HG02870 (cell line): ENCODE measurements at regions not wholly inside any gene's neighbourhood (a gene's known extent, or its start where the extent isn't known, plus 50 kb on each side); places are given as distances from the start of the nearest gene placed in this dataset.

ENCODE experiments used
- ATAC-seq: cut with Tn5 transposase; IDR thresholded peaks from one replicate; pipeline ENCODE4 v1.9.1; 2021; ENCODE audit warnings: mild to moderate bottlenecking, moderate library complexity; ENCODE audit not compliant: unreplicated experiment

GRCh38 chr21:22871692-22872091, 1873.5 kb downstream of the NCAM2 start:
- no peak for ATAC-seq

GRCh38 chr21:22880573-22880972, 1882.4 kb downstream of the NCAM2 start:
- no peak for ATAC-seq

- ATAC-seq, result no peak
These were observed 1882.9 kb downstream of the NCAM2 start for GRCh38 chr21:22881131-22881530.

- ATAC-seq, result no peak
These were observed 1886.9 kb downstream of the NCAM2 start for GRCh38 chr21:22885079-22885478.

GRCh38 chr21:22885614-22886013, 1887.4 kb downstream of the NCAM2 start:
- no peak for ATAC-seq

GRCh38 chr21:22889445-22889844, 1891.2 kb downstream of the NCAM2 start:
- ATAC-seq, result no peak

GRCh38 chr21:22890656-22891055, 1892.4 kb downstream of the NCAM2 start:
- ATAC-seq, result no peak

GRCh38 chr21:22892028-22892427, 1893.8 kb downstream of the NCAM2 start:
- no peak for ATAC-seq

- no peak for ATAC-seq
These were observed 1894.5 kb downstream of the NCAM2 start for GRCh38 chr21:22892740-22893139.

GRCh38 chr21:22898051-22898665, 1899.9 kb downstream of the NCAM2 start:
- ATAC-seq, result no peak

- no peak for ATAC-seq
These were observed 1902.3 kb downstream of the NCAM2 start for GRCh38 chr21:22900490-22900889.

- ATAC-seq, result no peak
These were observed 1905.6 kb downstream of the NCAM2 start for GRCh38 chr21:22903851-22904250.

GRCh38 chr21:22904385-22904784, 1906.2 kb downstream of the NCAM2 start:
- ATAC-seq, result no peak

GRCh38 chr21:22925032-22925431, 1926.8 kb downstream of the NCAM2 start:
- ATAC-seq, result no peak

- no peak for ATAC-seq
These were observed 1929.3 kb downstream of the NCAM2 start for GRCh38 chr21:22927469-22927868.

GRCh38 chr21:22941779-22942490, 1943.7 kb downstream of the NCAM2 start:
- ATAC-seq, result no peak

GRCh38 chr21:22955559-22955958, 1957.3 kb downstream of the NCAM2 start:
- no peak for ATAC-seq

GRCh38 chr21:22961258-22961657, 1963.0 kb downstream of the NCAM2 start:
- ATAC-seq, result no peak

- ATAC-seq, result no peak
These were observed 1967.4 kb downstream of the NCAM2 start for GRCh38 chr21:22965455-22966135.

GRCh38 chr21:22981819-22982218, 1983.6 kb downstream of the NCAM2 start:
- ATAC-seq, result no peak

- no peak for ATAC-seq
These were observed 1994.9 kb downstream of the NCAM2 start for GRCh38 chr21:22993144-22993543.
